GM21786 (cell line): ENCODE measurements at regions not wholly inside any gene's neighbourhood (a gene's known extent, or its start where the extent isn't known, plus 50 kb on each side); places are given as distances from the start of the nearest gene placed in this dataset.
"Not testable (repeated sequence)": the region's sequence is repeated elsewhere in the genome, so short reads cannot be mapped to it uniquely, and the experiment has no call there.

Experiments used
- ATAC-seq: cut with Tn5 transposase; IDR thresholded peaks from one replicate; pipeline ENCODE4 v1.9.1; 2021; ENCODE audit not compliant: unreplicated experiment

DNA sequence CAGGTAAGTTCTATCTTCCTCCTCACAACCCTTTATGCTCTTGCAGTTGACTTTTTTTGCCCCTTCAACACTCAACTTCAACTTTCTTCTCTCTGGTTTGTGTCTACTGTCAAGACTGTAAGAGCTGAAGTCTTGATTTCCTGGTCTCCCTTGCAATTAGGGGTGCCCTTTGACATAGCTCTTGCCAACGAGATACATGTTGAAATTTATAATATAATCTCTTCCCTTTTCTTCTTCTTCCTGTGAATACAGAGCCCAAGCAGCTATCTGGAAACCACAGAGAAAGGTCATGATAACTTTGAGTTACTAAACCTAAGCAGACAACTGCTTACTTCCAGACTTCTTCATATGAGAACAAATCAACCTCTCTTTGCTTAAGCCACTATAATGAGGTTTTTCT, 163.5 kb downstream of the MC4R start:
- ATAC-seq = no peak

DNA sequence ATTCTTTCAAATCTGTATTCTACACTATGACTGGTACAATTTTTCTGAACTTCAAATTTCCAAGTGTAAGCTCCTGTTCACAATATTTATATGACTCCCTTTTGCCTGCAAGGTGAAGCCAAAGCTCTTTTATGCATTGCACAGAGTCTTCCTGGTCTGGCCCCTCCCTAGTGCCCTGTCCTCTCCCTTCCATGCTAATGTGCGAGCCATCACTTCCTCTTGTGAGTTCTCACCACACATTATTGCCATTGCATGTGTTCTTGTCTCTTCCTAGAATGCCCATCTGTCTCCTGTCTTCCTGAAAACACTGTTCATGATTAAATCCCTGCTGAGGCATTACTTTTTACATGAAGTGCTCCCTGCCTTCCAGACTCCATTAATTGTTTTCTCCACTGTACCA, 169.9 kb downstream of the MC4R start:
- no peak for ATAC-seq

DNA sequence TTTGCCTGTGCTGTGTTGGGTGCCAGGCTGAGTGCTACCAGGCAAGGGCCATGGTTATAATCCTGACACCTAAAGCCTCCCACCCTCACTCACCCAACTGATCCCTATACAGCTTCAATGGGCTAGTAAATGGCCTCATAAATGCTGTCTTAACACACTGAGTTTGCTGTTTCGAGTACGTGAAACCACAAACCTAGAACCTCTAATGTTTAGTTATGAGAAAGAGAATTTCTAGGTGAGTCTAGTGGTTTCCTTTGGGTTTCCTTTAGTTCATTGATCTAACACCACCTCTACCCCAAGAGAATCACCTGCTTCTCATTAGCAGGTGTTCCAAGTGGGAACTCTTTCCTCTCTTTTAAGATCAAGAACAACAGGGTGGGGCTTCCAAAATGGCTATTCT, 172.0 kb downstream of the MC4R start:
- ATAC-seq = no peak

DNA sequence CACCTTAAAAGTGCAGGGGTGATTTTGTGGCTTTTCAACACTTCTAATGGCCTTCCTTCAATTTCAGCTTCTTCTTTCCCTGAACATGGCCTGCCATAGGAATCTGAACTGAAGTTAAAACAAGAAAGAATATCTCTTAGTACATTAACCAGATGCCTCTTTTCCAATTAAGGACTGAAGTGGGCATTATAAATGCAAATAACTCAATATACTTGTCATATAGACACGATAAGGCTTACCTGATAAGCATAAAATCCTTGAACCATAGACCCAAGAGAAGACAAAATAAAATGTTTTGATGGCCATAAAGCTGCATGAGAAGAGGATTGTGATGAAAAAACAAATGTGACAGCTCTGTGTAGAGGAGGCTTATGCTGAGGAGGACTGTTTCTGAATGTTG, 173.1 kb downstream of the MC4R start:
- no peak for ATAC-seq

DNA sequence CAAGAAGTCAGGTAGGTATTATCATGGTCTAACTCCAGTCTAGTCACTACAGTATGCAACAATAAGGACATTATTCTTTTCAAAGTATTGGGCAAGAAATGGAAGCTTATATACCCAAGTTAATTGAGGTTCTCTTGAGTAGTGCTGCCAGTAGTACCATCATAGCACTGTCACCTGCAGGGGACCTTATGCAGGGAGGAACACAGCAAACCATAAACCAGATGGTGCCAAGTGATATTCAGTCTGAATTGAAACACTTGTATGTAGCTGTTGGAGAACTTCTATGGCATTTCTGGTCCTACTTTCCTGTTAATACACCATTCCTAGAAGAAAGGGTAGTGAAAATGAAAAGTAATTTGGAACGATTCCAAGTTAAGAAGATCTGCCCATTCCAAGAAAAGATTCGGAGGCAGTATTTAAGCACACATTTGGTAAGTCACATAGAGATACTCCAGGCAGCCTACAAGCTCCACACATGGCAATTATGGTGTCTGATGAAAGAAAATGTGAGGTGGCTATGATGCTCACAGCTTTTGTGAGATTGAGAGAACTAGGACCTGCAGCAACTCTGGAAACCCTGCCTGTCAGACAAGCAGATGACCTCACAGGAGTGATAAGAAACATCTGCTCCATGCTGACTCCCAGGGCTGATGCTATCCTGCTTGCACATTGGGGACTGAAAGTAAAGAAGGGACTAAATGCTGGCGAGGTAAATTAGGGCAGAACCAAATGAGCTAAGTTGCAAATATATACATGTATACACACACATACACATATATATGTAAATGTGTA, 174.7 kb downstream of the MC4R start:
- no peak for ATAC-seq

DNA sequence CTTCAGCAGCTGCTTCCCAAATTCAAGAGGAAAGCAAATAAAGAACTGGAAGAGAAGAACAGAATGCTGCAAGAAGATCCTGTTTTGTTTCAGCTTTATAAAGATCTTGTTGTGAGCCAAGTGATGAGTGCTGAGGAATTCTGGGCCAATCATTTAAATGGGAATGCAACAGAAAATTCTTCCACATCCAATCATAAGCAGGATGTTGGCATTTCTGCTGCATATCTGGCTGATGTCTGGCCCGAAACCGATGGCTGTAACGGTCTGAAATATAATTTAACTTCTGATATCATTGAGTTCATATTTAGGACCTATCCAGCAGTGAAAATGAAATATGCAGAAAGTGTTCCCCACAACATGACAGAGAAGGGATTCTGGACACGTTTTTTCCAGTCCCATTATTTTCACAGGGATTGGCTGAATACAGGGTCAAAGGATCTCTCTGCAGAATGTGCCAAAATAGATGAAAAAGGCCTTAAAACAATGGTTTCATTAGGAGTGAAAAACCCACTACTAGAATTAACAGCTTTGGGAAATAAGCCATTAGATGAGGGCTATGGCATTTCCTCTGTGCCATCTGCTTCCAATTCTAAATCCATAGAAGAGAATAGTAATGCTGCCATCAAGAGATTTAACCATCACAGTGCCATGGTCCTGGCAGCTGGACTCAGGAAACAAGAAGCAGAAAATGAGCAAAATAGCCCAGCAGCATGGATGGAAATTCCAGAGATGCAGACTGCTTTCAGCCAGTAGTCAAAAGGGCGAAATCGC, 175.6 kb downstream of the MC4R start:
- ATAC-seq = no peak

DNA sequence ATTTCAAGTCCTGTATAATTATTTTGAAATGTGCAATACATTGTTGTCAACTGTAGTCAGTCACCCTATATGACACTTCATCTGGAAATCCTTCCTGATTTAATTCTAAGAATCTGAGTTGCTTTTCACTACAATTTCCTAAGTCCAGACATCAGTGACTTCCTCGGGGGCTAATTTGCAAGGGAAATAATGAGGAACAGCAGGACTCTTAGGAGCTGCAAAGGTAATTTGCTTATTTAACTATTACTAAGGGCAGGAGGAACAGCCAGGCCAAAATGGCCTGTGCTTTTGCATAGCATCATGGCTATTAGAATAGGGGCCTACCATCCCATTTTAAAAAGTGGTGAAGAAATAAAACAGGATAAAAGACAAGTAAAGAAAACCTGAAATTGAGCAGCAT, 178.8 kb downstream of the MC4R start:
- no peak for ATAC-seq

DNA sequence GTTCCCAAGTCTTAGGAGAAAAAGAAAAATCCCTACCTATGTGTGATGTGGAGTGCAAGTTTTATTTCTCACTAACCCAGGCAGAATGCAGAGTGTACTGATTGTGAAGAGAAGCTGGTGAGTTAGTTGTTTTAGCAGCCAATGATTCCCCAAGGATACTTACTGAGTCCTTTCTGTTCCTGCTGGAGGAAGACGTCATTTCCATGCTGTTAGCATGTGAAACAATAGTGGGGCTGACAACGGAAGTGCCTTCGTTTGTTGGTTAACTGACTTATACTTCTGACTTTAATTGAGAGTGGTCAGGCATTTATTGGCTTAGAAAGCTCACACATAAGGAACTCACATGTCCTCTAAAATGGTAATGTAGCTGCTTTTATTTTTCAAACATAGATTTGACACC, 180.6 kb downstream of the MC4R start:
- ATAC-seq = no peak

DNA sequence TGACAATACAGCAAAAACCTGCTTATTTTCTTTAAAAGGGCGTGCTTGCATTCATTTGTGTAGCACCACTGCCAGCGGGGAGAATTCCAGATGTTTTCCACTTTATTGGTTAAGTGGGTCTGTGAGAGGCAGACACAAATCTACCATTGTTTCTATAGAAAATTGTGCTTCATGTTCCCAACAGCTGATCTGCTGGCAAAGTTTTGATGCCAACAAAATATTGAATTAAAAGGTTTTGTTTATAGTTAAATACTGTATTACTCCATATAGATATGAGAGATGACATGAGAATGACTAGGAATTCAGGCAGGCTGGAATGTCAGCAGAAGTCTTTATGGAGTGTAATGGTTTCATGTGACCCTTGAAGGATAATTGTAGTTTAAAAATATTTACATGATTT, 182.7 kb downstream of the MC4R start:
- ATAC-seq = no peak

DNA sequence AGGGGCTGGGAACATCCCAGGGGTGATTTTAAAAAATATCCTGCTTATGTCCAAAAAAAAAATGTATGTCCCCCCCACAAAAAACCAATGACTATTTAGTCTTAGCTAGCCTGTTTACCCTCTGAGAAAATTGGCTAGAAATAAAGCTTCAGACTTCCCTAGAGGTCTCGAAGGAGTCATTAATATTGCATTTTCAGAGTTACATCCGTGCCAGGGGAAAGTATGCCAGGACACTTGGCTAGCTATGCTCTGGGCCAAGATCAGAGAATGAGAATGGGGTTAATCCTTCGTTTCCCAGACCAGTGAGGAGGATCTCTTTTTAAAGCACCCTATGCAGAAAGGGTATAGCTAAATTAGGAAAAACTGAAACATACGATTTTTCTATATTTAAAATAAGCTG, 183.6 kb downstream of the MC4R start:
- no peak for ATAC-seq

DNA sequence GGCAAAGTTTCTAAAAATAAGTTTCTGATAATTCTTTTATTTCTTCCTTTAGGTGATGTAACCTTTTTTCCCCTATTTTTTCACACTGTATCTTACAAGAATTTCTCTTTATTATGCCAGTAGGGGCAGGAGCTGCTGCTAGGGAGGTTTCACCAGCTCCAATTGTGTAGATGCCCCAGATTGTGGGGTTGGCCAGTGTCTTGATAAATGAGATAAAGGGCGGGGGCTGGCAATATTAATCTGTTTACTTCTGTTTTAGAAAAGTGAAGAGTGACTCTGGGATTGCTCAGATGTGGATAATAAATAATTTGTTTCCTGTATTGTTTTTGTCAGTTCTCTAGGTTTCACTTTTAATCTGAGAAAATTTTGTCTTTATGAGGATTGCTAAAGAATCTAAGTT, 190.4 kb downstream of the MC4R start:
- no peak for ATAC-seq

DNA sequence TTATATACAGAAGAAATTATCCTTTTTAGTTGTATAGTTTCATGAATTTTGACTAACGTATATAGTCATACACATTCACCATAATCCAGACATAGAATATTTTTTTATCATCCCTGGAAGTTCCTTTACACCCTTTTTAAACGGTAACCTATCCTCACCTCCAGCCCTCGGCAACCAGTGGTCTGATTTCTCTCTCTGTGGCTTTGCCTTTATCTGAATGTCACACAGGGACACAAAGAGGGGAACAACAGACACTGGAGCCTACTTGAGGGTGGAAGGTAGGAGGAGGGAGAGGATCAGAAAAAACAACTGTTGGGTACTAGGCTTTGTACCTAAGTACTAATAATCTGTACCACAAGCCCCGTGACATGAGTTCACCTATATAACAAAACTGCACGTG, 191.9 kb downstream of the MC4R start:
- no peak for ATAC-seq

DNA sequence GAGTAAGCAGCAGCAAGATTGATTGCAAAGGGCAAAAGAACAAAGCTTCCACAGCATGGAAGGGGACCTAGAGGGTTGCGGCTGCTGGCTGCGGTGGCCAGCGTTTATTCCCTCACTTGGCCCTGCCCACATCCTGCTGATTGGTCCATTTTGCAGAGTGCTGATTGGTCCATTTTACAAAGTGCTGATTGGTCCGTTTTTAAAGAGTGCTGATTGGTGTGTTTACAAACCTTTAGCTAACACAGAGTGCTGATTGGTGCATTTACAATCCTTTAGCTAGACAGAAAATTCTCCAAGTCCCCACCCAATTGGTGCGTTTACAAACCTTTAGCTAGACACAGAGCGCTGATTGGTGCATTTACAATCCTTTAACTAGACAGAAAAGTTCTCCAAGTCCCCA, 194.4 kb downstream of the MC4R start:
- not testable (repeated sequence) for ATAC-seq

DNA sequence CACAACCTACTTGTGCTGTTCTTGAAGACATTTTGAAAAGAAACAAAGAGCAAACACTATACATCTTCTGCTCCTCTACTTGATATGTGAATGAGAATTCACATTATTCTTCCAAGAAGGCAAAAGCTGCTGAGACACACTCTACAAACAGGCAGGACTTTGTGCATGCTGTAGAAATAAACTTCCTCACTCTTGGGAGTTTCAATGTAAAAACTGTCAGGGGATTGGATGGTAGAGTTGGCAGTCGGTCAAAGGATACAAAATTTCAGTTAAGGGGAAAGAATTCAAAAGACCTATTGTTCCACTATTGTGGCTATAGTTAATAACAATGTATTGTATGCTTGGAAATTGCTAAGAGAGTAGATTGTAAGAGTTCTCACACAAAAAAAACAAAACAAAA, 196.3 kb downstream of the MC4R start:
- no peak for ATAC-seq

DNA sequence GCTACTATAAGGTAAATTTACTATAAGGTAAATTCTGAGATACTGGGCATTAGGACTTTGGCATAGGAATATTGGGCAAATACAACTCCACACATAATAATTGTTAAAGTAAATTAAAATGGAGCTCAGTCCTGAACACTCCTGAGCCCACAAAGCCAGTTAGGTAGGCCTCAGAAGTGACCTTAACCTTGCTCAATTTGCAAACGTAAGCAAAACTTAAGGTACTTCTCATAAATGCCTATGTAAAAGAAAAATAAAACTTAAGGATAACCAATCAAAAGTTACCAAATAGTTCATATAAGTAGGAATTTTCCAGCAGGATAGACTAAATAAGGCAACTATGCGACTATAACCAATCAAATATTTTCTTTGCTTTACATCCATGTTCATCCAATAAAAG, 197.7 kb downstream of the MC4R start:
- ATAC-seq = no peak

DNA sequence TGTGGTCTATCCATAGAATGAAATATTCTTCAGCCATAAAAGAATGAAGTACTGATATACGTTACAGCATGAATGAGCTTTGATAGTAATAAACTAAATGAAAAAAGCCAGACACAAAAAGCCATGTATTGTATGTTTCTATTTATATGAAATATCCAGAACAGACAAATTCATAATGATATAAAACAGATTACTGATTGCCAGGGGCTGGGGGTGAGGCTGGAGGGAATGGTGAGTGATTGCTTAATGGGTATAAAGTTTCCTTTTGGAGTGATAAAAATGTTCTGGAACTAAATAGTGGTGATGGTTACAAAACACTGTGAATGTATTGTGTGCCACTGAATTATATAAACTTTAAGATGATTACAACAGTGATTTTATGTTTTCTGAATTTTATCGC, 200.5 kb downstream of the MC4R start:
- ATAC-seq = no peak

DNA sequence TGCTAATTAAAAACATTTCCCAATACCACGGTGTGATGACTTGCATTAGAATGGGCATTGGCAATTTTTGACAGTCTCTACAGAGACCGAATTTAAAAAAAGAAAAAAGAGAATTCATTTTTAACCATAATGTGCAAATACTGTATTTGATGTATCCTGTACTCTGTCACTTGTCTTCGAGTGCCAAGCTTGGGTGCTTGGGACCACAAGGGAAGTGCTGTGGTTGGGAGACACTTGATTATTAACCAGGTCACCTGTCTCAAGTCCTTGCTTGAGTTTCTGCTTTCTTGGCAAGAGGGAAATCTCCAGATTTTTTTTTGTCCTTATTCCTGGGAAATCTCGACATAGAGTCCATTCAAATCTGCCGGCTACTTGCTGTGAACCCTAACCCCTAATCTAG, 209.0 kb downstream of the MC4R start:
- peak; percentile 75 for ATAC-seq

DNA sequence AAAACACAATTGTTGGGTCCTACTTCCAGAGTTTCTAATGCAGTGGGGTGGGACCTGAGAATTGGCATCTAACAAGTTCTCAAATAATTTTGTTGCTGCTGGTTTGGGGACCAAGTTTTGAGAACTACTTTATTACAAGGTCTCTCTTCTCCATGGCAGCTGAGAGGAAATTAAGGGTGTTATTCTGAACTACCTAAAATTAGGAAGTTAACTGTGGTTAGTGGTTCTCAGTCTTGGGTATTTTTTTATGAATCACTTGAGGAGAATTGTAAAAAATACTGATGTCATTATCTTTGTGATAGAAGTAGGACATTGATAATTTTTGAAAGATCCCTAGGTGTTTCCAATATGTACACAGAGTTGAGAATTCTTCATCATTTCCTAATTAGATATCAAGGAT, 210.2 kb downstream of the MC4R start:
- no peak for ATAC-seq

DNA sequence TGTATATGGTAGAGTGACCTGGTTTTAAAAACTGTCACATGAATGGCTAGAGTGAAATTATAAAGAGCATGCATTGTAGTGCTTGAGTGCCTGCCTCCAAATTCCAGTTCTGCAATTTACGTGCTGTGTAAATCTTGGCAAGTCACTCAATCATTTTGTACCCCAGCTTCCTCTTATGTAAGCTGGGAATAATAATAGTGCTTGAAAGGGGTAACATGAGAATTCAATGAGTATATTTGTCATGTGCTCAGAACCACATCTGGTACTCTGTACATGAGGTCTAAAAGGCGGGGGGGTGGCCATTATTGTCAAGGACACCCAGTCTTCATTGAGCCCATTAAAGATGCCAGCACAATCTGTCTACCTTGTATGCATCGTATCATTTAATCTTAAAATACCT, 214.8 kb downstream of the MC4R start:
- ATAC-seq = no peak

DNA sequence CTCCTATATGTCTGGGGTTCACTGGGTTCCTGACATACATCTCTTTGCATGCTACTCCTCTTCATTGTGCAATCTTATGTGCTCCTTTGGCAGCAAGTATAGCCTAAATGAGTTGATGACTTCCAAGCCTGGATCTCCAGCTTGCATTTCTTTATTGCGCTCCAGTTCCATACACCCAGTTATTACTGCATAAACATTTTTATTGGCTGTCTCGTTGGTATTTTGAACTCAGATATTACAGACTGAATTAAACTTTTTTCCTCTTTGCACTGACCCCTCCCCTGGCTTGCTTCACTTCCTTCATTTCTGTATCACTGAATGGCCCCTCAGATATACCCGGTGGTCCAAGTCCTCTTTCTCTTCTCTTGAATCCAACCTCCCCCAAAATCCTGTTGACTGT, 219.2 kb downstream of the MC4R start:
- no peak for ATAC-seq

DNA sequence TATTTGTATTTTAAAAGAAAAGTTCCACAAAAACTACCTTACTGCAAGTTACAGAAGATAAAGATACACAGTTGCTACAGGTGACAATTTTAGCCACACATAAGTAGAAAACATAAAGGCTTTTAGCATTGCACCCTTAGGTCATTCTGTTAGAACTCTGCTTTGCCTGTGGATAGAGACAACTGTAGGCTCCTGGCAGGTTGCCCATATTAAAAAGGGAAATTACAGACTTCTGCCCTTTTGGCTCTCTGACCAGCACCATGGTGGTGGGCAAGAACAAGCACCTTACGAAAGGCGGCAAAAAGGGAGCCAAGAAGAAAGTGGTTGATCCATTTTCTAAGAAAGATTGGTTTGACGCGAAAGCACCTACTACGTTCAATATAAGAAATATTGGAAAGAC, 223.3 kb downstream of the MC4R start:
- ATAC-seq = no peak

DNA sequence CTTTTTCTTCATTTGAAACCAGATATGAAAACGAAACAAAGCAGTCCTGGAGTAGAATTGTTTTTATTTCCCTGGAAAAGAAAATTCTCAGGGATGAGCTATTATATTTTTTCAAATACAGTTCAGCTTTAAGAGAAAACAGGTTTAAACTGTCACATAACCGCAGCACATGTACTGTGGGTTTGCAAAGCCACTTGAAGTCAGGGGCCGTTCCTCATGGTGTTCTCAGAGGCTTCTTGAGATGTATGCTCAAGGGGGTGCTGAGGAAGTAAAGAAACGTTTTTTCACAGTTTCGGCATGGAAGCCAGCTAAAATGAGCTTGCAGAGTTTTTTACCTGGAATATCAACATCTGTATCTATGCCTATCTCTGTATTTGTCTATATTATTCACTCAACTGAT, 225.3 kb downstream of the MC4R start:
- no peak for ATAC-seq
